K562 (cell line): ENCODE measurements at regions not wholly inside any gene's neighbourhood (a gene's known extent, or its start where the extent isn't known, plus 50 kb on each side); places are given as distances from the start of the nearest gene placed in this dataset.

Experiments used
- ATAC-seq: fragments of 200-7000 bp; cut with Tn5 transposase; 3 replicates; pipeline ENCODE4 v1.9.1; 2020; ENCODE audit warnings: moderate library complexity
- BruUV-seq: library from RNA; stranded (reverse); fragments of 400-500 nt; replicated peaks from 2 replicates; lab custom pipeline; 2021; lab: Mats Ljungman, UMichigan
- CTCF ChIA-PET: fragments of 300-600 bp; formaldehyde crosslinking; extraction: SDS; loops from one replicate; lab custom pipeline; 2021; ENCODE audit warnings: low intra/inter-chr PET ratio; lab: Yijun Ruan, JAX
- POLR2A ChIA-PET: fragments of 300-600, 350-650 bp; sonication (Branson Sonifier 250); formaldehyde crosslinking; extraction: SDS; loops from one replicate; lab custom pipeline; 2021; ENCODE audit warnings: antibody characterized with exemption, inconsistent platforms; lab: Yijun Ruan, JAX
- DNase-seq, 4 experiments: peaks; one replicate each; pipeline versions ENCODE4 v3.0.0 to v3.0.0-alpha.2; 2011 to 2018; ENCODE audit warnings: low spot score in 3 of 4, mixed read lengths in 3 of 4; ENCODE audit errors: extremely low read depth in 1 of 4
- FAIRE-seq: peaks from 2 replicates; lab custom pipeline; 2011; peaks lifted over from hg19 to GRCh38; lab: Jason Lieb, UNC
- H2AFZ ChIP-seq: 2 replicates; pipeline ENCODE4 v1.6.0; 2011; ENCODE audit warnings: low read depth, low read length, control low read depth, inconsistent platforms
- H3K27ac ChIP-seq: fragments of 200-600 bp; 3 replicates; pipeline ENCODE4 v1.8.0; 2011; ENCODE audit warnings: low read depth, mild to moderate bottlenecking, control low read depth, inconsistent platforms, low read length, moderate library complexity, mixed read lengths; ENCODE audit errors: extremely low read depth
- H3K27me3 ChIP-seq, 2 experiments: fragments of 300-600 bp in 1 of 2; 2 replicates in 1 of 2; 3 replicates in 1 of 2; pipeline versions ENCODE4 v1.6.0 to v1.8.0; 2011; ENCODE audit warnings: inconsistent platforms in 2 of 2, low read length in 2 of 2, mild to moderate bottlenecking in 1 of 2, mixed read lengths in 1 of 2, moderate library complexity in 1 of 2; ENCODE audit not compliant: control insufficient read depth in 2 of 2, insufficient read depth in 2 of 2
- H3K36me3 ChIP-seq: fragments of 300-600 bp; 3 replicates; pipeline ENCODE4 v1.8.0; 2011; ENCODE audit warnings: mild to moderate bottlenecking, low read length, inconsistent platforms; ENCODE audit not compliant: control insufficient read depth, insufficient read depth
- H3K4me1 ChIP-seq, 2 experiments: fragments of 200-600 bp in 1 of 2; replicated peaks in 1 of 2; 2 replicates in 1 of 2; 3 replicates in 1 of 2; pipeline versions ENCODE4 v1.5.1 to v1.8.0; 2011; ENCODE audit warnings: inconsistent platforms in 2 of 2, low read length in 2 of 2, mild to moderate bottlenecking in 1 of 2, mixed read lengths in 1 of 2, moderate library complexity in 1 of 2; ENCODE audit not compliant: control insufficient read depth in 2 of 2, insufficient read depth in 2 of 2
- H3K4me2 ChIP-seq: 2 replicates; pipeline ENCODE4 v1.6.1; 2011; ENCODE audit warnings: low read length, control low read depth, inconsistent platforms, mixed read lengths; ENCODE audit not compliant: insufficient read depth
- H3K4me3 ChIP-seq: fragments of 200-600 bp; sonication (generic), shearing (Covaris generic); 2 replicates; pipeline ENCODE4 v1.5.1; 2016; ENCODE audit warnings: control low read depth, inconsistent platforms
- H3K79me2 ChIP-seq: fragments of 200-600 bp; 3 replicates; pipeline ENCODE4 v1.8.0; 2011; ENCODE audit warnings: low read length, inconsistent platforms; ENCODE audit not compliant: control insufficient read depth, insufficient read depth
- H3K9ac ChIP-seq, 2 experiments: 2 replicates each; pipeline versions ENCODE4 v1.6.0 to v1.6.1; 2011; ENCODE audit warnings: low read depth in 2 of 2, low read length in 2 of 2, control low read depth in 1 of 2, inconsistent platforms in 1 of 2, mild to moderate bottlenecking in 1 of 2, mixed read lengths in 1 of 2; ENCODE audit not compliant: insufficient read depth in 1 of 2
- H3K9me1 ChIP-seq: one replicate; pipeline ENCODE4 v1.6.0; 2011; ENCODE audit warnings: inconsistent platforms, mild to moderate bottlenecking, low read length, moderate library complexity; ENCODE audit not compliant: control insufficient read depth, insufficient read depth
- H3K9me3 ChIP-seq: replicated peaks from 2 replicates; pipeline ENCODE4 v1.5.1; 2011; ENCODE audit warnings: low read depth, low read length, inconsistent platforms; ENCODE audit not compliant: control insufficient read depth, insufficient read depth
- H4K20me1 ChIP-seq: replicated peaks from 2 replicates; pipeline ENCODE4 v1.6.1; 2011; ENCODE audit warnings: low read length, inconsistent platforms, mixed read lengths; ENCODE audit not compliant: control insufficient read depth, insufficient read depth
- EZH2 ChIP-seq: IDR thresholded peaks from 2 replicates; pipeline ENCODE4 v1.6.1; 2012; ENCODE audit warnings: low read depth, mild to moderate bottlenecking, inconsistent platforms, low read length, borderline replicate concordance
- NRF1 ChIP-seq, 2 experiments: fragments of 450-650 bp; IDR thresholded peaks in 1 of 2; conservative IDR thresholded peaks in 1 of 2; 2 replicates each; pipeline ENCODE4 v1.6.1; 2014; ENCODE audit warnings: mild to moderate bottlenecking in 2 of 2
- RBM14 ChIP-seq: fragments of 200-400 bp; formaldehyde crosslinking; IDR thresholded peaks from 2 replicates; pipeline ENCODE4 v1.6.1; 2018; ENCODE audit warnings: low read depth, mild to moderate bottlenecking, low read length, moderate library complexity, borderline replicate concordance; ENCODE audit not compliant: insufficient read depth
- THAP12 ChIP-seq: fragments of 250-450 bp; sonication (Bioruptor Pico); IDR thresholded peaks from 2 replicates; pipeline ENCODE4 v1.9.0; 2021; ENCODE audit warnings: mild to moderate bottlenecking, inconsistent platforms
- VEZF1 ChIP-seq: fragments of 200-800 bp; sonication (Bioruptor generic); IDR thresholded peaks from 2 replicates; pipeline ENCODE4 v1.6.1; 2017; ENCODE audit warnings: missing genetic modification characterization, missing compliant biosample characterization
- ZNF740 ChIP-seq, 3 experiments: fragments of 200-800 bp in 1 of 3; sonication (Bioruptor generic) in 1 of 3; sonication (generic) in 1 of 3; formaldehyde crosslinking in 1 of 3; IDR thresholded peaks; 2 replicates each; pipeline versions ENCODE4 v1.6.1 to v1.8.0; 2016 to 2022; ENCODE audit warnings: mild to moderate bottlenecking in 2 of 3, missing compliant biosample characterization in 2 of 3, missing genetic modification characterization in 2 of 3, missing genetic modification reagents in 1 of 3
- WGBS: fragments of 100-300 bp; shearing (Covaris generic); methylation state at CpG from one replicate; pipeline ENCODE4 v1.1.6; 2016; ENCODE audit warnings: low coverage, mixed read lengths; ENCODE audit not compliant: insufficient coverage; ENCODE audit errors: missing lambda C conversion rate; 5-methylcytosine and 5-hydroxymethylcytosine counted together
- in situ Hi-C: fragments of 300-500 bp; cut with MboI; formaldehyde crosslinking; loops from 4 replicates; pipeline ENCODE4 v1.15.0; 2018; ENCODE audit warnings: inconsistent platforms, mixed read lengths
- intact Hi-C: fragments of 100-400 bp; cut with micrococcal nuclease; formaldehyde crosslinking; loops from 2 replicates; pipeline ENCODE4 v1.14.2; 2022

GRCh38 chr12:132427174-132427768 is 62.7 kb upstream of the FBRSL1 start:
- DNase-seq (no peak), FAIRE-seq (no peak), ATAC-seq (no peak)
- Histone ChIP-seq H3K79me2 (no peaks in the 10 kb centered on the region), H3K4me2 (no peak overlapping the region), H3K4me3 (no peak overlapping the region), H3K27ac (no peak overlapping the region), H3K27me3 (peaks cover 28 to 70% of the 10 kb centered on the region in 2 experiments; a peak in 4 of 5 replicates), H2AFZ (no peak overlapping the region), H3K9me3 (peaks cover 5% of the 10 kb centered on the region), H3K9me1 (no peaks in the 10 kb centered on the region), H3K9ac (no peak overlapping the region), H4K20me1 (no peaks in the 10 kb centered on the region; the same call in 1 of the 2 replicates), H3K36me3 (no peaks in the 10 kb centered on the region), H3K4me1 (peaks cover 3 to 48% of the 10 kb centered on the region in 2 experiments; a peak in 4 of 5 replicates)
- WGBS: 17% methylated on average over 2 of the region's 20 CpGs
- no TSS peak for BruUV-seq
- ChIA-PET POLR2A (interaction anchor here (0.7 to 0.8 kb wide), 2 partner anchors 132 to 869 kb away, joined by 3 read pairs; no protein-coding TSS in a partner anchor), CTCF (no interaction called here)
- TF ChIP-seq ZNF740 (CRISPR knock-in tag; IDR thresholded peaks at IDR 0.05) (no peak), ZNF740 (tag; IDR thresholded peaks at IDR 0.05) (peak in 1 of 2 experiments; percentile 57; a peak in 1 of 4 replicates), RBM14 (no peak), EZH2 (no peak), VEZF1 (CRISPR knock-in tag) (peak; percentile 53), THAP12 (no peak), NRF1 (conservative IDR thresholded peaks at IDR 0.05 in 1 of 2, IDR thresholded peaks at IDR 0.05 in 1 of 2) (no peak)
- intact Hi-C loops (no loop called here), in situ Hi-C loops (no loop called here)
